Fibroblast of the conjunctiva (primary cell): ENCODE measurements at regions not wholly inside any gene's neighbourhood (a gene's known extent, or its start where the extent isn't known, plus 50 kb on each side); places are given as distances from the start of the nearest gene placed in this dataset.
"Not testable (repeated sequence)": the region's sequence is repeated elsewhere in the genome, so short reads cannot be mapped to it uniquely, and the experiment has no call there.

ENCODE experiments used
- DNase-seq: peaks from one replicate; pipeline ENCODE4 v3.0.0-alpha.2; 2010; ENCODE audit warnings: low read depth

DNA sequence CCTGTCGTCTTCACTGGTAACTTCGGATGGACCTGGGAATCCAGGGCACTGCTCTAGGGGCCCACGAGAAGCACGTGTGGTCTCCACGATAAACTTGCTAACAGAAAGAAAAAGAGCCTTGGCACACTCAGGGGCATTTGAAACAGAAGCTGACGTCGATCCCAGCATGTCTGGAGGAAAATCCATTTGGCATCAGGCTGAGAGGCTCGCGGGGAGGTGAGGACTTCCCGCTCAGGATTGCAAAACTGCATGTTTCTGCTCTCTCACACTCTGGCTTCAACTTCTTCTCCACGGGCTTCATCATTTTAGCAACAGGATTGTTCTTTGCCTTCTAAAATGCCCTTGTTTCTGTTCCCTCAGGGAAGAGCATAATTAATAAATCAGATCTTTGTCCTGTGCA, 181.7 kb upstream of the COPS8 start:
- no peak for DNase-seq

DNA sequence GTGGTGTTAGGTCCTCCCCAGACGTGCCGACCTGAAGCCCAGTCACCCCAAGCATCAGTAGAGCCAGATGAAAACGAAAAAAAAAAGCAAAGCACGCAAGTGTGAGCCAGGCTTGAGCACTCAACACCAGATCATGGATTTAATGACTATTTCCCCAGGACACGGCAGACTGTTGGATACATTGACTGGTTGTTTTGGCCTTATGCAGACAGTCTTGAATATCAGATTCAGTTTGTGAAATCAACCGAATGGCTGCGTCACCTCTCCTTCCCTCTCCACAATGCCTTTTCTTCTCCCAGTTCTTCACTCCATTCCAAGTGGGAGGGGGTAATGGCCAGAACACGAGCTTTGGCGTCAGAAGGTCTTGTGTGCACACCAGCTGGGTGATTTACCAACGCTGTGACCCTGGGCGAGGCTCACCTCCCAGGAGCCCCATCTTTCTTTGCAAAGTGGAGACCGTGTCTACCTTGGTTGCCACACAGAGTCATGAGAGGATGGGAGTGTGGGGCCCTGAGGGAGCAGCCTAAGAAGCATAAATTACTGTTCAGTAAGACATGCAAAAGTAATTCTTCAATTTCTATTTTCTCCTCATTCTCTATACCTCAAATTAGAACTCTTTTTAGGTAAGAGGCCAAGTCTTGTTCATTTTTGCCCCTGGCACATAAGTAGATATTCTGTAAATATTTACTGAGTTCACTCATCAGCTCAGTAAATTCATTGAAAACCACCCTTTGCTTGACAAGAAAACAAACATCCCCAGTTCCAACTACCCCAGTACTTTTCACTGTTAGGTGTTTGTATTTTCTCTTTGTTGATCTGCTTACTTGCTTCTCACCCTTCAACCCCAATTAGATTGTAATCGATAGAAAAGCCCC, 181.1 kb upstream of the COPS8 start:
- no peak for DNase-seq

DNA sequence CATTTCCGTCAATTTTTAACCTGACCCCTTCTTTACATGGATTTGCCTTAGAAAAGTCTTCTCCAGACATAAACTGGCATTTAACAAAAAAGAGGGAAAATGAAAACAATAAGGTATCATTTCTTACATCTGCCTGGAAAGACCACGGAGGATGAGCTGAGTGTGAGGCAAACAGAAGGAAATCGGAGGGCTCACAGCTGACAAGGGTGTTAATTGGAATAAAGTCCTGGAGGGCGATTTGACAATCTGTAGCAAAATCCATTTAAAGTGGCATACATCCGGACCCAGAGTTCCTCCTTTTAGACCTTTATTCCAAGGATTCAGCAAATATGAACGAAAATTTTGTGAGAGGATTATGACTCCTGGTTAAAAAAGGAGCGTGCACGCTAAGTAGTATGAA, 179.7 kb upstream of the COPS8 start:
- no peak for DNase-seq

DNA sequence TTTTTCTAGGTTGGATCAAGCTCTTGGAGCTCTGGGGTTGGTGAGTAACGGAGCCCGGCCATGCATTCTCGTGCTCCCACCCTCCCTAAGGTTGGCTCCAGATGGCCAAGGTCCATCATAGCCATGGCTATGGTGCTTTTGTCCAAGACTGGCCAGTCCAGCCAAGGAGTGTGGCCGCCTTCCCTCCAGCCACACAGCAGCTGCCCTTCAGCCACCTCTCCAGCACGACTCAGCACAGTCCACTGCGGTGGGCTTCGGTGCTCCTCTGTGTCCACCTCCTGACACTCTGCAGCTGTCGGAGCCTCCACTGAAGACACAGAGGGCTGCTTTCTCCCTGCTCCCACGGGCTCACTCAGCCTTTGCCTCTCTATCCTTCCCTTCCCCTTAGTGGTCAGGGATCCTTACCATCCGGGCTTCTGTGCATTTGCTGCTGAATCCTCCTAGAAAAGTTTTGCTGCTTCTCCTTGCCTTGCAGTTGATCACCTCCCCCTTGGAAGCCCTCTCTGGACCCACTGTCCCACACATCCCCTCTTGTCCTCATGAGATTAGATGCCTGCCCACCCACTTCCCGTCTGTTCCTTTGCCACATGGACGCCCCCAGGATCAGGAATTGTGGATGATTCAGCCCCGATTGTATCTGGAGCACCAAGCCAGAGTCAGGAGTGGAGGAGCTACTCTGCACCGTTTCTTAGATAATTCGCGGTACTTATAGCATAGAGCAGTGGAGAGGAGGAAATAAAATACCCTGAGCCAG, 177.1 kb upstream of the COPS8 start:
- no peak for DNase-seq

DNA sequence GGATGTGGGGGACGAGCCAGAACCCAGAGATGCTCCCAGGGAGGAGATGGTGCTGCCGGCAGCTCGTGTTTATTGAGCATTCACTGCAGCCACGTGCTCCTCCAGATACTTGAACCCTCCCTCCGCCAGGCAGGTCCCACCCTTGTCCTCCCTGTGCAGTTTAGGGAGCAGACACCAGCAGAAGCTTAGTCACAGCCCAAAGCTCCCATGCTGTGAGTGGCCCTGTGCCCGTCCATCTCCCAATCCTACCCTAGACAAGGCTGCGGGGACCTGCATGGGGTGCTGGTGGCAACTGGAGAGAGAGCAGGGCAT, 176.5 kb upstream of the COPS8 start:
- DNase-seq: no peak

DNA sequence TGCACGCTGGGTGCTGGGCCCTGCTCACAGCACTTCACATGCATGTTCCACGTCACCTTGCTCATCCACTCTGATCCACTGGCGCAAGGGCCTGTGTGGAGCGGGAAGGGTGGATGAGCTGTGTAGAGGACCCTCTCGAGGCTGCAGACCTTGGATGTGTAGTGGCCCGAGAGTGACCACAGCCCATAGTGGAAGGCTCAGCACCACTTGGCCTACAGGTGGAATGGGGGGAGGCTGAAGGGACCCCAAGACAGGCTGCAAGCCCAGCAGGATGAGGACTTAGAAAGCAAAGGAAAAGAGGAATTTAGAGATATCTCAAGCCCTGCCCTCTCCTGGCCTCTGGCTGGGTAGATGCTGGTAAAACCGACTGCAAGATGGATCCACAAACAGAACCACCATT, 175.9 kb upstream of the COPS8 start:
- DNase-seq: no peak

DNA sequence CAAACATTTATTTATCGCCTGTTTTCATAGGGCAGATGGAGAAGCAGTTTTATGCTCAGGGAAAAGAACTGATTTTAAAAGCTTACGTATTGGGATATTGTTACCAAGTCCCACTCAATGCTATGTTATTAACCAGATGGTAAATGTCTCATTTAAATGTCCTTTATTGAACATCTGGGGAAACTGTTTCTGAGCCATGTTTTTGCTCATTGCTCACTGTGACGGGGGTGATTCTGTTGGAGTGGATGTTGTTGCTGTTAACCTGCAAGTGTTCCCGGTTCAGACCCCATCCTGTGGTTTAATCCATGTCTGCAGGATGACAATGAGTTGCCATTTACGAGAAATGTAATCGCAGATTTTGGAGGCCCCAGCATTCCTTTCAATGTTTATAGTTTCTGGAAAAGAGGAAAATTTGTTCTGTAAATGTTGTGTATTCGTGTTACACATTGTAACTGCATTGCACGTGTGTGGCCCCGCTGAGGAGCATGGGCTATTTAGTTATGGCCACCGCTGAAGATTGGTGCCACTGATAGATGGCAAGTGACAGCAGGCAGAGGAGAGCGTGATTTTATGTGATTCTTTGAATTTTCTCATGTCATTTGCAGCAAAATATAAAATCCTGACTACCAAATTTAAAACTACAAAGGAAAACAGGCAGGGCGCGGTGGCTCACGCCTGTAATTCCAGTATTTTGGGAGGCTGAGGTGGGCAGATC, 174.8 kb upstream of the COPS8 start:
- DNase-seq: no peak

DNA sequence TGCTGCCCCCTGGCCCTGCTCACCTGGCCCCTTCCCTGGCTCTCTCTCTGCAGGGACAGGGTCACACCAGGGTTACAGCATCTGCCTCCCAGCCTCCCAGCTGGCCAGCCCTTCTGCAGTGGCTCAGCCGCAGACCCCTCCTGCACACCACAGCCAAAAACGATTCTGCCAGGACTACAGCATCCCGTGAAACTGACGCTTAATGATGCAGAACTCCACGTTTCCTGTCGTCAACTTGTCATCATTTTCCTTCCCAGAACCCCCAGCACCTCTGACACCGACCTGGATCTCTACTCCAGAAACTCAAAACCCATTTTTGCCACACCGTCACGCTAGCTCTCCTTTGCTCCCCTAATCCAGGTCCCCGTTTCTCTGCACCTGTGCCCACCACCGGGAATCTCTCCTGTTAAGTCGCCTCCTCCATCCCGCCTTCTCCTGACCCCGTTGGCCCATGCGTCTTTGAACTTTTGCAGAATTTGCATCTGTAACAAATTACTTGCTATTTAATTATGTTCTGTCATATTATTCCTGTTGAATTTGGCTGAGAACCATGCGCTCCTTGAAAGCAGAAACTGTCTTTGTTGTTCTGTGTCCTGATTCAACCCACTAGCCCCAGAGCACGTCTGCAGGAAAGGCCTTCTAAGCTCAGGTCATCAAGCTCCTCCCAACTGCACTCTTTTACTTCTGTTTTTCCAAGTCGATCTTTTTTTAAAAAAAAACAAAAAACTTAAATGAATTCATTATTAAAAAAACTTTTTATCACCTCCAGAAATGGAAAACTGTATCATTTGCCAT, 173.2 kb upstream of the COPS8 start:
- DNase-seq: no peak

DNA sequence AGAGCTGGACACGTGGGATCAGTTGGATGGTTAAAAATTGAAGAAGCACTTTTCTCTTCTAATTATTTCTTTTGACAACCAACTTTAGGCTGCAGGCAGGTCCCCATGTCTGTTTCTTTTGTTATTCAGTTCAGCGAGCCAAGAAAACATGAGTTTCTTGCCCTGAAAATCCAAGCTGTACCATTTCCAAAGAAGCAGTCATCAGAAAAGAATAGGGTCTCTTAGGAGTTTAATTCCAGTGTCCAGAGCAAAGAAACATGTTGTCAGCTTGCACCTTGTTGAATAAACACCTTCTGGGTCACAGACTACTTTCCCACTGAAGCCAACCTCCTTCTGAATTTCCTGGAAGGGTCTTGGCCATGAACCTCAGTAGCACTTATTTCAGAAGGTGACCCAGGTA, 170.5 kb upstream of the COPS8 start:
- DNase-seq: no peak

DNA sequence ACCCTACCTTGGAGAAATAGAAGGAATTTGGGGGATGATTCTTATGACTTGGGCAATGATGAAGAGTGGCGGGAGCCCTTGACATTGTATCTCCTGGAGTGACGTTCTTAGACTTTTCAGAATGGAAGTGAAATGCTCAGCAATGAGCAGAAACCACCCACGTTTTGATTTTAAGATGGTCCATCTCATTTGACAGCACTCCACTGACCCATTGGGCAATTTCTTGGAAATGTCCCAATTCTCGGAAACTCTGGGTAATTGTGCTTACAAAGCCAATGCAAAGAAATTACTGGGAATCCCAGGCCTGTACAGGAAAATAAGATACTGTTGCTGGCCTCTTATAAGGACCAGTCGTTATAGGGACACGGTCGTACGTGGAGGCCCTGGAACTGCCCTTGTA, 170.0 kb upstream of the COPS8 start:
- DNase-seq: no peak

DNA sequence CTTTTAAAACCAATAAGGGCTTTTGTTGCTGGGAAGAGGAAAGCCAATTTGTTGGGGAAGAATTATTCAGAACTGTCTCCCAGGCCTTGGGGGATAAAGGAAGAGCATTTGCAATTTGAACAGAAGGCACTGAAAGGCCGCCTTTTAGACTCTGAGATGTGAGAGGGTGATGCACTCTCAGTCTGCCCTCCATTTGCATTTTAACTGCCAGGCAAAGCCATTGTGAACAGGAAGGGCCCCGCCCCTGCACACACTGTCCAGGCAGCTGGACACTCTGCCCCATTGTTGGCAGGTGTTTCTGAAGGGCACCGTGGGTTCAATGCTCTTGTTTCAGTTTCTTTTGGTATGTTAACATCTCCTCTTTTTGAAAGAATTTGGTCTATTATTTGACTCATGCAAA, 169.5 kb upstream of the COPS8 start:
- no peak for DNase-seq

DNA sequence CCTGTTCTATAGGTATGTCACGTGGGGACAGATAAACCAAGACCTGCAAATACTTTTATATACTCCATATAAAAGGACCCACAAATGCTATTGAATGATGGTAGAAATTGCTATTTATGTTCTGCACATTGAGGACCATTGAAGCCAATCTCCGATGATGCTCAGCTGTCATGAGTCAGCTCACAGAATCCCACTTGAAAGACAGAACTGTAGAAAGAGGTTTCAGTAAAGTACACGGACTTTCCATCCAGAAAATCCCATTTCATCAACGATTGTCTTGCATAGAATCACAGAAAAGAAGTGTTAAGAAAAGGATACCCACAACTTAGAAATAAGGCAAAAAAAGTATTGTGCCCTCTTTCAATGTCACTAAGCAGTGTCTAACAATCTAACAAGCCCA, 169.0 kb upstream of the COPS8 start:
- no peak for DNase-seq

DNA sequence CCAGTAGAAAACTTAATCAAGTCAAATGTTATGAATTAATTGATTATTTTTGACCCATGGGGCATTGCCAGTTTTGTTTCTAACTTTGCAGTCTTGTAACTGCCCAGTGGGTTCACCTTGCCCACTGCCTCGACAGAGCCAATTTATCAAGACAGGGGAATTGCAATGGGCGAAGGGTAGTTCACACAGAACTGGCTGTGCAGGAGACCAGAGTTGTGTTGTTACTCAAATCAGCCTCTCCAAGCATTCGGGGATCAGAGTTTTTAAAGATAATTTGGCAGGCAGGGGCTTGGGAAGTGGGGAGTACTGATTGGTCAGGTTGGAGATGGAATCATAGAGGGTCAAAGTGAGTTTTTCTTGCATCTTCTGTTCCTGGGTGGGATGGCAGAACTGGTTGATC, 168.5 kb upstream of the COPS8 start:
- no peak for DNase-seq

DNA sequence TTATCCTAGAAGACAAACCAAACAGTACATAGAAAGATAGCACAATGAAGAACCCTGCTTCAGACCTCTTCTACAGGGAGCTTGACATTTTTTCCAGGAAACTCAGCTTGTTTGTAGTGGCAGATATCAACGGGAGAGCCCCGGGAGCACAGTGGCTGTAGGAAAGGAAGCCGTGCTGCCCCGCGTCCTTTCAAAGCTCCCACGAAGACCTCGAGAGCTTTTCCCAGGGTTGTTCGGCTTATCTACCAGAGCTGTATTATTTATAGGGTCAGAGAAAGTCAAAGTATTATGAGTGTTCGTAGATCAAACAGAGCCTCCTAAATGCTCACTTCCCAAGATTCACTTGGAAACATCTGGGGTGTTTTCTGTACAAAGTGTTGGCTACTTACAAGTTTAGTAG, 167.1 kb upstream of the COPS8 start:
- DNase-seq: no peak

DNA sequence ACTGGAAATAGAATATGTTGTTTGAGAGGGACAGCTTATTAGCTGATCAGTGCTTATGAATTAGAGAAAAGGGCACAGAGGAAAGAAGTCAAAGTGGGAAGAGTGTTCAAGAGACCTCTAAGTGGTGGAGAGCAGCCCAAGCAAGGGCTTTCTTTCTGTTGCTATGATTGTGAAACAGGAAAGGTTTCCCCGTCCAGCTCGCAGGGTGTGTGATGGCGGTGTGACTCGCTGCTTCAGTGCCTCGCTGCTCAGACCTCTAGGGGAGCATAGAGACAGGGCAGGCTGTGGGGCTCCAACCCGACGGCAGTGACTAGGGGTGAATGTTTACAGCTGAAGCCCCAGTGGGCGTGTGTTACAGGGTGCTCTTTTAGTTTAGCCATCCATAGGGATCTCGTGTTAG, 166.5 kb upstream of the COPS8 start:
- no peak for DNase-seq

DNA sequence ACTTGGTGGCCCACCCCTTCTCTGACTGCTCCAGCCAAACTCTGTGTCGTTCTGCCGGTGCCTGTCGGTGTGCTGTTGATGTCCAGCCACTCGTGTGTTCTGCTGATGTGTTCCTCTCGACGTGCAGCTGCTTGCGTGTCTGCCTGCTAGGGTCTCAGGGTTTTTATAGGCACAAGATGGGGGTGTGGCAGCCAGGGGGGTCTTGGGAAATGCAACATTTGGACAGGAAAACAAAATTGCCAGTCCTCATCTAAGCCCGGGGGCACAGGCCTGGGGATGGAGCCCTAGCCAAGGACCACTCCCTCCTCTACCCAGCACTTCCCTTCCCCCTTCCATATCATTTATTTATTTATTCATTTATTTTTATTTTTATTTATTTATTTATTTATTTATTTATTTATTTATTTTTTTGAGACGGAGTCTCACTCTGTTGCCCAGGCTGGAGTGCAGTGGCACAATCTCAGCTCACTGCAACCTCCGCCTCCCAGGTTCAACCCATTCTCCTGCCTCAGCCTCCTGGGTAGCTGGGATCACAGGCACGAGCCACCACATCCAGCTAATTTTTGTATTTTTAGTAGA, 165.8 kb upstream of the COPS8 start:
- not testable (repeated sequence) for DNase-seq

DNA sequence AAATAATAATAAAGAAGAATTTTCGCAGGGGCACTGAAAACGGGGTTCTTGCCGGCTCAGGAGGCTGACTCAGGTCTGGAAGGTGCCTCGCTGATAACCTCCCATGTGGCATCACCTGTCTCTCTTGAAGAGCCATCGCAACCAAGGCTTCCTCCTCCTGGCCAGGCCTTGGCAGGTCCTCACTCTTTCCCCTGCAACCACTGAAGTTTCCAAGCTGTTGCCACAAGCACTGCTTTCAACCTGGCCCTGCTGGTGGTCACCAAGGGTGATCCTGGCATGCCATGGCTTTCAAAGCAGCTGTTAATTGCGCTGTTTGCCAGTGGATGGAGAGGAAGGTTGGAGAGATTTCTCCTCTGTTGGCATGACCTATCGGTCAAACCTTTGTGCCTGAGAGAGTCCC, 163.6 kb upstream of the COPS8 start:
- no peak for DNase-seq

DNA sequence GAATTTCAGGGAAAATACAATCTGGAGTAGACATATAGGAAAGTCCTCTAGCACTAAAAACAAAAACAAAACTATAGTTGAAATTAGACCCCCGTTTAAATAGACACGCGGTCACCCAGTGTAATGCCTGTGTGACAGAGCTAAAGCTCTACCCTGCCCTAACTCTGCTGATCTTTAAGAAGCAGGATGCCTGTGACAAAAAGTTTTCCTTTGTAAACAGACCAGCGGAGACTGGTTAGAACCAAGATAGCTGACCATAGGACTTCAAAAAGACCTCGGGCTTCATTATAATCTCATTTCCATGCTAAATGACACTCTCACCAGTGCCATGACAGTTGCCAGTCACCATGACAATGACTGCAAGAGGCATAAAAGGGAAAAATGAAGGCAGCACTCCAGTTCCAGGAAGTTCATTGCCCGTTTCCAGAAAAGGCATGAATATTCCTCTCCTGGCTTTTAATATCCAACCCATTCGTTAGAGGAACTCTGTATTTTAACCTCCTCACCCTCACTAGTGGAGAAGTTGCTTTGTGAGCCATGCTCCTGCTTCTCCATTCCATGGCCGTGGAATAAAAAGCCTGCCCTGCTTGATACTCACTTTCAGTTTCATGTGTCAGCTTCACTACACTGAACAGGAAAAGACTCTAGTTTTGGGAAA, 157.2 kb upstream of the COPS8 start:
- DNase-seq: no peak

DNA sequence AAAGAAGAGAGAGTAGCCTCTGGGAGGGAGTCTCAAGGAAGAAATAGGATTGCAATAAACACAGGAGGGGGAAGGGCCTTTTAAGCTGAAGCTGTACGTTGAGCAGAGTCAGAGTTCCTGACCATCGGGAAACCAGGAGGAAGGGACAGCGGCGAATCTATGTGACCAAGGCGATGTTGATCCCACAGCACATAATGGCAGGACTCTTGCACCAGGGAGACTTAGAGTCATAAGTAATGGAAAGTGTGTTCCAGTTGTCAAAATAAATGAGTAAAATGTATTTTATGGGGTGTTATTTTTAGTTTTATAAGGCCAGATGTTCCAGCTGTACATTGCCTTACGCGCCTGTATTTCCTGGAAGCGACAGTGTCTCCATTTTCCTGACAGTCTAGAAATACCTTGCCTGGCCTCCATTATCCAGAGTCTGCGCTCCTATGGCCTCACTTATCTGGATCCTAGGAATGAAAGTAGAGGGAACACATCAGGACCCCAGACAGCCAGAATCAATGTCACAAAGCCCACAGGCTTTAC, 152.8 kb upstream of the COPS8 start:
- no peak for DNase-seq

DNA sequence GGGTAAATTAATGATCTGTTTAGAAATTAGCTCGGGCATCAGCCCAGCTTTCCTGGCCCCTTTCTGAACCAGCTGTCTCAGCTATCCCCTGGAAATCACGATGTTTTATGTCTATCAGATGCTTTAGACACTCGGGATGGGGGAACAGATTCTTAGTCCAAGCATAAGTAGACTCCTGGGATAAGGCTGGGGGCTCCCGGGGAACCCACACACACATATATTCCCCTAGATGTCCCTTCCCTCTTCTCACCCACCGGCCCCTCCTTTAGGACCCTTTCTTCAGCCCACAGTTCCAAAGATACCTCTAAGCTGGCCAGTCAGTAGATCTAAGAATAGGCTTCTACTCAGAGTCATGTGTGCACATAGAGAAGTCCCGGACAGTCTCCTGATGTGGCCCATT, 151.5 kb upstream of the COPS8 start:
- DNase-seq: no peak

DNA sequence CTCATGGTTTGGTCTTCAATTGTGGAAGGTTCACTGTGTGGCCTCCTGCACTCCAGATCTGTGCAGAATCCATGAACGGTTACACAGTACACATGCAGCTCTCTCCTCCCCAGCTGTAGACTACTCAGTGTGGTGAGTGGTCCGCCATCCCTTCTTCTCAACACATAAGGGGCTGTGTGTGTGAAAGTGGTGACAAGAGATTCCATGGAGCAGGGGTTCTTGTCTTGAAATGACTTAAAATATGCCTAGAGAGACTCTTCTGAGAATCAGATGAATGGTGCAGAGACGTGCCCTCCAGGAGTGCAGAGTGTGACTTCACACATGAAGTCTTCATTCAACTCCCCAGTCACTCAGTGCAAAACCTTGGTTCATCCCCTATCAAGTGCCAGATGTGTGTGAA, 151.0 kb upstream of the COPS8 start:
- no peak for DNase-seq
